HUES64 (cell line): ENCODE measurements at regions not wholly inside any gene's neighbourhood (a gene's known extent, or its start where the extent isn't known, plus 50 kb on each side); places are given as distances from the start of the nearest gene placed in this dataset.

Experiments used
- H3K27ac ChIP-seq: 2 replicates; pipeline ENCODE4 v1.7.0; 2013; ENCODE audit warnings: low read depth, low read length, inconsistent platforms
- H3K27me3 ChIP-seq: 2 replicates; pipeline ENCODE4 v1.6.1; 2013; ENCODE audit warnings: mild to moderate bottlenecking, low read length; ENCODE audit not compliant: insufficient read depth
- H3K36me3 ChIP-seq: 2 replicates; pipeline ENCODE4 v1.6.1; 2013; ENCODE audit warnings: mild to moderate bottlenecking, low read length; ENCODE audit not compliant: insufficient read depth
- H3K4me1 ChIP-seq: 2 replicates; pipeline ENCODE4 v1.6.1; 2013; ENCODE audit warnings: mild to moderate bottlenecking, low read length, moderate library complexity; ENCODE audit not compliant: insufficient read depth
- H3K4me3 ChIP-seq: 2 replicates; pipeline ENCODE4 v1.5.1; 2013; ENCODE audit warnings: mild to moderate bottlenecking, low read length, moderate library complexity
- H3K9ac ChIP-seq: 2 replicates; pipeline ENCODE4 v1.6.1; 2013; ENCODE audit warnings: mild to moderate bottlenecking, low read depth, low read length
- H3K9me3 ChIP-seq: 2 replicates; pipeline ENCODE4 v1.6.1; 2013; ENCODE audit warnings: low read depth, low read length; ENCODE audit not compliant: insufficient read depth
- WGBS: fragments of 150-250, 120-280 bp; methylation state at CpG from one replicate; pipeline ENCODE4 v1.1.7; 2013; ENCODE audit warnings: missing lambda C conversion rate; 5-methylcytosine and 5-hydroxymethylcytosine counted together

- H3K4me3 ChIP-seq, result no peak overlapping the region
- no peaks in the 10 kb centered on the region for H3K9me3 ChIP-seq
- no peak overlapping the region for H3K27ac ChIP-seq
- 93% methylated on average over 1 of the region's 2 CpGs for WGBS
- no peaks in the 10 kb centered on the region for H3K4me1 ChIP-seq
- H3K27me3 ChIP-seq, result no peaks in the 10 kb centered on the region
- no peak overlapping the region for H3K9ac ChIP-seq
- H3K36me3 ChIP-seq, result no peaks in the 10 kb centered on the region
These were observed 119.9 kb upstream of the MPPED2 start for GRCh38 chr11:30705913-30706675.

GRCh38 chr11:30698425-30698824 lies 112.3 kb upstream of the MPPED2 start:
- no peak overlapping the region for H3K9ac ChIP-seq
- H3K9me3 ChIP-seq, result no peaks in the 10 kb centered on the region
- H3K4me1 ChIP-seq, result no peaks in the 10 kb centered on the region
- no peaks in the 10 kb centered on the region for H3K36me3 ChIP-seq
- 96% methylated on average over 2 of the region's 2 CpGs for WGBS
- no peaks in the 10 kb centered on the region for H3K27me3 ChIP-seq
- H3K4me3 ChIP-seq, result no peak overlapping the region
- no peak overlapping the region for H3K27ac ChIP-seq

- 71% methylated on average over 4 of the region's 4 CpGs for WGBS
- no peak overlapping the region for H3K4me3 ChIP-seq
- no peak overlapping the region for H3K9ac ChIP-seq
- no peaks in the 10 kb centered on the region for H3K36me3 ChIP-seq
- H3K27ac ChIP-seq, result no peak overlapping the region
- no peaks in the 10 kb centered on the region for H3K27me3 ChIP-seq
- H3K9me3 ChIP-seq, result no peaks in the 10 kb centered on the region
- H3K4me1 ChIP-seq, result no peaks in the 10 kb centered on the region
These were observed 110.9 kb upstream of the MPPED2 start for GRCh38 chr11:30697032-30697431.

- H3K4me1 ChIP-seq, result no peaks in the 10 kb centered on the region
- 93% methylated on average over 2 of the region's 2 CpGs for WGBS
- no peaks in the 10 kb centered on the region for H3K27me3 ChIP-seq
- H3K27ac ChIP-seq, result no peak overlapping the region
- H3K4me3 ChIP-seq, result no peak overlapping the region
- H3K36me3 ChIP-seq, result no peaks in the 10 kb centered on the region
- H3K9ac ChIP-seq, result no peak overlapping the region
- no peaks in the 10 kb centered on the region for H3K9me3 ChIP-seq
These were observed 98.6 kb upstream of the MPPED2 start for GRCh38 chr11:30684772-30685171.

GRCh38 chr11:30683176-30683575 lies 97.0 kb upstream of the MPPED2 start:
- no peaks in the 10 kb centered on the region for H3K4me1 ChIP-seq
- H3K27me3 ChIP-seq, result no peaks in the 10 kb centered on the region
- H3K36me3 ChIP-seq, result no peaks in the 10 kb centered on the region
- H3K9me3 ChIP-seq, result no peaks in the 10 kb centered on the region
- H3K4me3 ChIP-seq, result no peak overlapping the region
- 96% methylated on average over 1 of the region's 1 CpG for WGBS
- H3K27ac ChIP-seq, result no peak overlapping the region
- no peak overlapping the region for H3K9ac ChIP-seq

GRCh38 chr11:30666817-30667216 lies 80.7 kb upstream of the MPPED2 start:
- Histone ChIP-seq H3K4me1 (no peaks in the 10 kb centered on the region), H3K4me3 (no peak overlapping the region), H3K27me3 (no peaks in the 10 kb centered on the region), H3K27ac (no peak overlapping the region), H3K36me3 (no peaks in the 10 kb centered on the region), H3K9me3 (no peaks in the 10 kb centered on the region), H3K9ac (no peak overlapping the region)
- WGBS, result 86% methylated on average over 2 of the region's 2 CpGs

- H3K27me3 ChIP-seq, result no peaks in the 10 kb centered on the region
- no peaks in the 10 kb centered on the region for H3K4me1 ChIP-seq
- no peak overlapping the region for H3K4me3 ChIP-seq
- H3K36me3 ChIP-seq, result no peaks in the 10 kb centered on the region
- 93% methylated on average over 5 of the region's 5 CpGs for WGBS
- no peaks in the 10 kb centered on the region for H3K9me3 ChIP-seq
- no peak overlapping the region for H3K27ac ChIP-seq
- no peak overlapping the region for H3K9ac ChIP-seq
These were observed 78.9 kb upstream of the MPPED2 start for GRCh38 chr11:30665067-30665466.

GRCh38 chr11:30653606-30654005 lies 67.5 kb upstream of the MPPED2 start:
- H3K36me3 ChIP-seq, result no peaks in the 10 kb centered on the region
- H3K4me1 ChIP-seq, result no peaks in the 10 kb centered on the region
- no peaks in the 10 kb centered on the region for H3K9me3 ChIP-seq
- no CpG with 5 or more reads among the region's 1 CpG for WGBS
- H3K9ac ChIP-seq, result no peak overlapping the region
- no peak overlapping the region for H3K27ac ChIP-seq
- no peaks in the 10 kb centered on the region for H3K27me3 ChIP-seq
- H3K4me3 ChIP-seq, result no peak overlapping the region

GRCh38 chr11:30652801-30653200 lies 66.6 kb upstream of the MPPED2 start:
- no peak overlapping the region for H3K27ac ChIP-seq
- no peak overlapping the region for H3K9ac ChIP-seq
- no peaks in the 10 kb centered on the region for H3K9me3 ChIP-seq
- 78% methylated on average over 2 of the region's 2 CpGs for WGBS
- no peaks in the 10 kb centered on the region for H3K4me1 ChIP-seq
- no peak overlapping the region for H3K4me3 ChIP-seq
- no peaks in the 10 kb centered on the region for H3K36me3 ChIP-seq
- no peaks in the 10 kb centered on the region for H3K27me3 ChIP-seq

GRCh38 chr11:30650266-30650665 lies 64.1 kb upstream of the MPPED2 start:
- Histone ChIP-seq H3K36me3 (no peaks in the 10 kb centered on the region), H3K9me3 (no peaks in the 10 kb centered on the region), H3K4me1 (no peaks in the 10 kb centered on the region), H3K9ac (no peak overlapping the region), H3K4me3 (no peak overlapping the region), H3K27ac (no peak overlapping the region), H3K27me3 (no peaks in the 10 kb centered on the region)
